GM21576 (cell line): ENCODE measurements at regions not wholly inside any gene's neighbourhood (a gene's known extent, or its start where the extent isn't known, plus 50 kb on each side); places are given as distances from the start of the nearest gene placed in this dataset.
"Not testable (repeated sequence)": the region's sequence is repeated elsewhere in the genome, so short reads cannot be mapped to it uniquely, and the experiment has no call there.

ENCODE experiments used
- ATAC-seq: cut with Tn5 transposase; IDR thresholded peaks from one replicate; pipeline ENCODE4 v1.9.1; 2021; ENCODE audit warnings: mild to moderate bottlenecking, moderate library complexity; ENCODE audit not compliant: unreplicated experiment

- ATAC-seq = no peak
These were observed 165.5 kb downstream of the KIF26A start for GRCh38 chr14:104303705-104304425.

GRCh38 chr14:104304451-104305351 is 166.3 kb downstream of the KIF26A start:
- ATAC-seq = no peak

GRCh38 chr14:104305511-104306449 is 167.4 kb downstream of the KIF26A start:
- no peak for ATAC-seq

- no peak for ATAC-seq
These were observed 168.2 kb downstream of the KIF26A start for GRCh38 chr14:104306450-104307040.

DNA sequence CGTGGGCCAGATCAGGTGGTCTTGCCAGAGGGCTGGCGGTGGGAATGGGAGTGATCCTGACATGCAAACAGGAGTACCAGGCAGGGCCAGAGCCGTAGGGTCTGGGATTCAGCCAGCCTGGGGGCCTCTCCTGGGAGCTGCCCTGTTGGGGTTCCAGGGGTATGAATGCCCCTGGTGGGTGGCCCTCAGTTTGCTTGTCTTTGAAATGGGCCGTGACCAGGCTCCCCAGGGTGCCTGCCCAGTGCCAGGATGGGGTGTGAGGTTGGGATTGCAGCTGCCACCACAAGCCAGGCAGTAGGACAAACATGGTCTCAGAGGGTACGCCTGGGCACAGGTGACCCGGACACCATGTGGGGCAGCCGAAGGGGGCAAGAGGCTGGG is 168.8 kb downstream of the KIF26A start:
- ATAC-seq = no peak

DNA sequence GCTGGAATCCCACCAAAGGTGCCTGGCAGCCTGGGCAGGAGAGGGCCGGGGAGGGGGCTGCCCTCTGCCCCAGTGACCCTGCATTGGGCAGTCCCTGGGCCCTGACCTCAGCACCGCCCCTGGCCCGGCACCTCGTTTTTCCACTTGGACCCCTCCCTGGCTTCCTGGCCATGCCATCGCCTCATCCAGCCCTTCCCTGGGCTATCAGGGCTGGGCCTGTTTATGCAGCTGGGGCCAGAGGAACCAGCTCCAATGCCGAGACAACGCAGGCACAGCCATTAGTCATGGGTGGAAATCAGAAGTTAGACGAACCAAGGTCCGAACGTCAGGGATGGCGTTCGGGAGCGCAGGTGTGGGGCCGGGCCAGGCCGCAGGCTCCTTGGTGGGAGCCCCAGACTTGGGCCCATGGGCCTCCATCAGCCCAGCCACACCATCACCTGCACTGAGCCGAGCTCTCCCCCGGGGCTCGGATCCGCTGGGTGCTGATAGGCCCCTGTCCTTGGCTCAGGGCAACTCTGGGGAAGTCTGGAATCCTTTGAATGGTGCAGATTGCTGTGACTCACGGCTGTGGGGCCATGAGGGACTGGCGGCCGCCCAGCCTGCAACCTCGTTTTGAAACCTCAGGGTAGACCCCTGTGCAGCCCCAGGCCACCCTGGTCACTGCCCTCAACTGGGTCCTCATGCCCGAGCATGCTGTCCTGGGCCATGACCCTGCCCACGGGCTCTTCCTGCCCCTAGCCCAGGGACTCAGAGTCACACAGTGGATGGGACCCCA is 169.4 kb downstream of the KIF26A start:
- no peak for ATAC-seq

DNA sequence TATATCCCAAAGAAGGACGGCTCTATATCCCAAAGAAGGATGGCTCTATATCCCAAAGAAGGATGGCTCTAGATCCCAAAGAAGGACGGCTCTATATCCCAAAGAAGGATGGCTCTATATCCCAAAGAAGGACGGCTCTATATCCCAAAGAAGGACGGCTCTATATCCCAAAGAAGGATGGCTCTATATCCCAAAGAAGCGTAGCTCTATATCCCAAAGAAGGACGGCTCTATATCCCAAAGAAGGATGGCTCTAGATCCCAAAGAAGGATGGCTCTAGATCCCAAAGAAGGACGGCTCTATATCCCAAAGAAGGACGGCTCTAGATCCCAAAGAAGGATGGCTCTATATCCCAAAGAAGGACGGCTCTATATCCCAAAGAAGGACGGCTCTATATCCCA is 170.1 kb downstream of the KIF26A start:
- ATAC-seq = not testable (repeated sequence)

DNA sequence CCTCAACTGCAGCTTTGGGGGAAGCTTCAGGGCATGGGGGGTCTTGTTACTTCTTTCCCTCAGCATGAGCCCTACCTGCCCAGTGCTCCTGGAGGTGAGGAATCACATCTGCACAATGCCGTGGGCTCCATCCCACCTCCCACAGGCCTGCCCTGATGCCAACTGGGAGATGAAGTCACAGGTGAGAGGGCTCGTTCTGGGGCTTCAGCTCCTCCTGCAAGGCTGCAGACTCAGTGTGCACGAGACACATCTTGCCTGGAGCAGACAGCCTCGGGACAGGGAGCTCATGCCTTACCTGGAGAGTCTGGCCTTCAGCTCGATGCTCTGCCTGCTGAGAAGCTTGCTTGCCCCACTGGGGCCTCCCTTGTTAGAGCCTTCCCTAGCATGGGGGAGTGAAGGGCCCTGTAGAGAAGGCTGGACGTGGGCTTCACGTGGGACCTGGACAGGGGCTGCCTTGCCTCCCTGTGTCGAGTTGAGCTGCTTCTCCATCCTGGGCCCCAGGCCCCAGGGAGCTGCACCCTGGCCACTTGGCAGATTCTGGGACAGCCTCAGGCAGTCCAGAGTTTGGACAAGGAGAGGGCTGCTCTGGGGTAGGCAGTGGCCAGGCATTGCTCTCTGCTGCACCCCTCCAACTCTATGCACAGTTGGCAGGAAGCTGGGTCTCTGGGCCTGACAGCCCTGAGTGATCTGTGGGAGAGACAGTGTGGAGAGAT is 171.4 kb downstream of the KIF26A start:
- no peak for ATAC-seq

DNA sequence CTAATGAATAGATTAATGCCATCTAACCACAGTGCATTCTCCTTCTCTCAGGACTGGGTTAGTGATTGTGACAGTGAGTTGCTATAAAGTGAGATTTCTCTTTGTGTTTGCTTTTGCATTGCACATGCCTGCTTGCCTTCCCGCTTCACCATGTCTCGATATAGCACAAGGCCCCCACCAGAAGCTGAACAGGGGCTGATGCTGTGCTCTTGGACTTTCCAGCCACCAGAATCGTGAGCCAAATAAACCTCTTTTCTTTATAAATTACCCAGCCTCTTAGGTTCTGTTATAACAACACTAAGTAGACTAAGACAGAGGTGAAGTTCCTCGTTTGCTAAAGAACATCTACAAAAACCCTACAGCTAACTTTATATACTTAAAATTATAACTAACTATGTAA is 173.0 kb downstream of the KIF26A start:
- no peak for ATAC-seq

DNA sequence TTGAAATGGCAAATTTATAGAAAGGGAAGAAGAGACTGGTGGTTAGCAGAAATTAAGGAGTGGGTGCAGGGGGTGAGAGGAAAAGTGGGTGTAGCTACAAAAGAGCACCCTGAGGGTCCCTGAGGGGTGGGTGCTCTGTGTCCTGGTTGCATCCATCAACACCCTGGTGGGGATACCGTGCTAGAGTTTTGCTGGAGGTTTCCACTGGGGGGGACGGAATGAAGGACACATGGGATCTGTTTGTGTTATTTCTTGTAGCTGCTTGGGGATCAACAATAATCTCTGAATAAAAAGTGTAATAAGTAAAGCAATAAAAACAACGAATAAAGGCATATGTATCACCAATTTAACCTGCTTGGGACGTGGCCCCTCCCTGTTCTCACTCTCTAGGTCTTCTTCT is 175.3 kb downstream of the KIF26A start:
- ATAC-seq = no peak

GRCh38 chr14:104314251-104314941 is 176.0 kb downstream of the KIF26A start:
- no peak for ATAC-seq

DNA sequence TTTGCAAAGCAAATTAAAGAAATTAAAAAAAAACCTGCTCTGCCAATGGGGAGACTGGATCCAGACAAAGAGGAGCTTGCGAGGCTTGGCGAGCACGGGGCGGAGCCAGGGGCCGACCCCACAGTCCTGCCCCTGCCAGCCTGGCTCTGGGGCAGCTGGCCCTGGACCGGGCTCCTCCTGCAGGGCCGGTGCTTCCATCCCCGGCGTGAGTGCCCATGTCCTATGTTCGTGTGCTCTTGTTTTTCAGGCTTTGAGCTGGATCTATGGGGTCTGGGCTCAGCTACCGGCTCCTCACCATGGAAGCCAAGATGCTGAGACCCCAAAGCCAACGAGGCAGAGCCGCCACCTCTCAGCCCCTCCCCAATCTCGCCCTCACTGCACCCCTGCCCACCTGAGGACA is 176.8 kb downstream of the KIF26A start:
- ATAC-seq = no peak

GRCh38 chr14:104315625-104316024 is 177.2 kb downstream of the KIF26A start:
- ATAC-seq = no peak

DNA sequence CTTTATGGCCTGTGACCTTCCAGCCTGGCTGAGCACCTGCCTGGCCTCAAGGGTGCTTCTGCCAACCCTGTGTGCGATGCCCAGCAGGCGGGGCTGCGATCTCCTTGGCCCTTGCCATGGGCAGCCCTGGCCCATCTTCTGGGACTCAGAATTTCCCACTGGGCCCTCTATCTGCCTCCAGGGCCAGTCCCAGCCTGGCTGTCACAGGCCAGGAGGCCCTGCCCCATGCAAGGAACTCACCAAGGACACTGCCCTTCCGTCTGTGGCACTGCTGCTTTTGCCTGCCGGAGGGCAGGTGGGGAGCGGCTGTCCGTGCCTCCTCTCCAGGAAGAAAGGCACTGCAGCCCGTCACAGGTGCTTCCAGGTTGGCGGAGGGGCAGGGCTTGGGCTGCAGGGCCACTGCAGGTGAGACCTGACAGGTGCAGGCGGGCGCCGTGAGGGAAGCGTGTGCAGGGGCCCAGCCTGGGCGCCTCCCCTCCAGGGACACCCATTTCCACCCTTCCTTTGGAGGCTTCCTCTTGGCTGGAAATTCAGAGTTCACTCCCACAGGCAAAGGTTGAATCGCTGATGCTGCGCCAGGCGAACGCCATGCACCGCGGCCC is 177.8 kb downstream of the KIF26A start:
- no peak for ATAC-seq

GRCh38 chr14:104316723-104317491 is 178.5 kb downstream of the KIF26A start:
- no peak for ATAC-seq

DNA sequence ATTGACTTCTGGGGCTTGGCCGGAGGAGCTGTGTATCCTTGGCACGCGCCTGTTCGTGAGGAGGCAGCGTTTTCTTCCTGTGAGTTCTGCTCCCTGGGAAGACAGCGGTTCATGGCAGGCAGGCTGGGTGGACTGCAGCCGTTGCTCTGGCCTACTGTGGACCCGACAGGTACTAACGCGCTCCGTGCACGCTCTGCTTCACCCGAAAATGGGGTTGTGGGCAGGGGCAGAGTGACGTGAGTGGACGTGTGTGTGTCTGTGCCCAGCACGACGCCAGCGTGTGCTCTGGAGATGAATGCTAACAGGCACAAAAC is 179.1 kb downstream of the KIF26A start:
- ATAC-seq = no peak

DNA sequence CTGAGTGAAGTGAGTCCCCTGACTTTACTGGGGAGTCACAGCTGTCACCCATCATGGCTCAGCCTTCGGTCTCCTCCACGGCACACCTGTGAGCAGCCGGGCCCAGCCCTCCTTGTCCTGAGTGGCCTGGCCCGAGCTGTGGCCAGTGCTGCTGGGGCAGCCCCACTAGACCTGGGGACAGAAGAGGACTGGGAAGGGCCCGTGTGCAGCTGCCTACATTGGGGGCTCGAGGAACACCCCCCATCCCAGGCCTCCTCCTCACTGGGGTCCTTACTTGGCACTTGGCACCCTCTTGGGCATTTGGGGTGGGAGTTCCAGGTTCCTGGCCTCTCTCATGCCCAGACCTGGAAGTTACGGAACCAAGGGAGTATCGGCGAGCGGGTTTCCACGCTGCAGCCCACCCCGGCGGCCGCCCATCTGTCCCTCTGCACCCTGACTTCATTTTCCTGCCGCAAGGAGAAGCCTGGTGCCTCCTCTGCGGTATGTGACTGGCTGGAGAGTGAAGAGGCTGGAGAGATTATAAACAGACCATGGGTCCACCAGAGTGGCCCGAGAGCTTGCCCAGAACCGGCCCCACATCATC is 179.7 kb downstream of the KIF26A start:
- no peak for ATAC-seq
